OCI-LY7 (cell line): ENCODE measurements at regions not wholly inside any gene's neighbourhood (a gene's known extent, or its start where the extent isn't known, plus 50 kb on each side); places are given as distances from the start of the nearest gene placed in this dataset.

Source experiments
- EZH2phosphoT487 ChIP-seq: fragments of 200-600 bp; sonication (generic); IDR thresholded peaks from 2 replicates; pipeline ENCODE4 v1.6.1; 2018; ENCODE audit warnings: low read depth, borderline replicate concordance, mild to moderate bottlenecking, mixed run types, antibody characterized with exemption, low read length, moderate library complexity, mixed read lengths
- TF ChIP-seq, protein P1 (sequence below): fragments of 200-600 bp; sonication (generic); conservative IDR thresholded peaks from 2 replicates; pipeline ENCODE4 v1.5.1; 2014; ENCODE audit warnings: mild to moderate bottlenecking, antibody characterized with exemption, low read length, moderate library complexity, mixed read lengths

DNA sequence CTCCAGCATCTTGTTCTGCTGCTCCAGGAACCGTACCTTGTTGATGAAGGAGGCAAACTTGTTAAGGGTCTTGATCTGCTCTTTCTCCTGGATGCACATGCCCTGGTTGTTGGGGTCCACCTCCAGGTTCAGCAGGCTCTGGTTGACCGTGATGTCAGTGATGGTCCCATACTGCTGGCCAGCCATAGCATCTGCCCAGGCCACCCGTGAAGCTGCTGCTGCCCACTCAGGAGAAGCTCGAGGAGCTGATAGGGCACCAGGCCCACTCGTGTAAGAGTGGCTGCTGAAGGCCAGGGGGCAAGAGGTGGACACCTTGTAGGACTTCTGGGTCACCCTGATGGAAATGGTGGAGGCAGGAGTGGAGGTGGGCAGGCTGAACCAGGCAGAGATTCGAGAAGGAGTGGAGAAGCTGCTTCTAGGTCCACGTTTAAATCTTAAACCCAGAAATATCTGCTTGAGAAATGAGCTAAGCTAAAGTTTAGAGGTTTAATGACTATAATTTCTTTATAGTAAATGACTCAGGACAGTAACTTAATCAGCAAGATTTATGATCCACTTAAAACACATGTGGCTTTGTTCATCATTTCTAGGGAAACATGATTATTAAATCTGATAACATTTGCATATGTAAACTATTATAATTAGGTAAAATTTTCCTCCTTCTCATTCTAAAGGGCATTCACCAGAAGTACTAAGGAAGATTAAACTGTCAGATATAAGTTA is 358.7 kb upstream of the SETBP1 start:
- TF ChIP-seq, protein P1, sequence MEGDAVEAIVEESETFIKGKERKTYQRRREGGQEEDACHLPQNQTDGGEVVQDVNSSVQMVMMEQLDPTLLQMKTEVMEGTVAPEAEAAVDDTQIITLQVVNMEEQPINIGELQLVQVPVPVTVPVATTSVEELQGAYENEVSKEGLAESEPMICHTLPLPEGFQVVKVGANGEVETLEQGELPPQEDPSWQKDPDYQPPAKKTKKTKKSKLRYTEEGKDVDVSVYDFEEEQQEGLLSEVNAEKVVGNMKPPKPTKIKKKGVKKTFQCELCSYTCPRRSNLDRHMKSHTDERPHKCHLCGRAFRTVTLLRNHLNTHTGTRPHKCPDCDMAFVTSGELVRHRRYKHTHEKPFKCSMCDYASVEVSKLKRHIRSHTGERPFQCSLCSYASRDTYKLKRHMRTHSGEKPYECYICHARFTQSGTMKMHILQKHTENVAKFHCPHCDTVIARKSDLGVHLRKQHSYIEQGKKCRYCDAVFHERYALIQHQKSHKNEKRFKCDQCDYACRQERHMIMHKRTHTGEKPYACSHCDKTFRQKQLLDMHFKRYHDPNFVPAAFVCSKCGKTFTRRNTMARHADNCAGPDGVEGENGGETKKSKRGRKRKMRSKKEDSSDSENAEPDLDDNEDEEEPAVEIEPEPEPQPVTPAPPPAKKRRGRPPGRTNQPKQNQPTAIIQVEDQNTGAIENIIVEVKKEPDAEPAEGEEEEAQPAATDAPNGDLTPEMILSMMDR, result no peak
- TF ChIP-seq EZH2phosphoT487, result no peak
